Lower leg skin (tissue), 3 donors: ENCODE measurements at regions not wholly inside any gene's neighbourhood (a gene's known extent, or its start where the extent isn't known, plus 50 kb on each side); places are given as distances from the start of the nearest gene placed in this dataset.

Experiments
- POLR2A ChIP-seq, 2 donors: fragments of 450-650 bp; IDR thresholded peaks; one replicate each; pipeline ENCODE4 v1.6.1; 2016 to 2017; ENCODE audit warnings: antibody characterized with exemption in 2 of 2, mild to moderate bottlenecking in 1 of 2, moderate library complexity in 1 of 2
- TF ChIP-seq, protein P1 (sequence below), 3 donors: fragments of 450-650 bp; IDR thresholded peaks; one replicate each; pipeline ENCODE4 v1.5.1; 2016; ENCODE audit warnings: antibody characterized with exemption in 3 of 3, mild to moderate bottlenecking in 3 of 3, moderate library complexity in 2 of 3

- TF ChIP-seq POLR2A (IDR thresholded peaks at IDR 0.05): no peak
- TF ChIP-seq, protein P1, sequence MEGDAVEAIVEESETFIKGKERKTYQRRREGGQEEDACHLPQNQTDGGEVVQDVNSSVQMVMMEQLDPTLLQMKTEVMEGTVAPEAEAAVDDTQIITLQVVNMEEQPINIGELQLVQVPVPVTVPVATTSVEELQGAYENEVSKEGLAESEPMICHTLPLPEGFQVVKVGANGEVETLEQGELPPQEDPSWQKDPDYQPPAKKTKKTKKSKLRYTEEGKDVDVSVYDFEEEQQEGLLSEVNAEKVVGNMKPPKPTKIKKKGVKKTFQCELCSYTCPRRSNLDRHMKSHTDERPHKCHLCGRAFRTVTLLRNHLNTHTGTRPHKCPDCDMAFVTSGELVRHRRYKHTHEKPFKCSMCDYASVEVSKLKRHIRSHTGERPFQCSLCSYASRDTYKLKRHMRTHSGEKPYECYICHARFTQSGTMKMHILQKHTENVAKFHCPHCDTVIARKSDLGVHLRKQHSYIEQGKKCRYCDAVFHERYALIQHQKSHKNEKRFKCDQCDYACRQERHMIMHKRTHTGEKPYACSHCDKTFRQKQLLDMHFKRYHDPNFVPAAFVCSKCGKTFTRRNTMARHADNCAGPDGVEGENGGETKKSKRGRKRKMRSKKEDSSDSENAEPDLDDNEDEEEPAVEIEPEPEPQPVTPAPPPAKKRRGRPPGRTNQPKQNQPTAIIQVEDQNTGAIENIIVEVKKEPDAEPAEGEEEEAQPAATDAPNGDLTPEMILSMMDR (IDR thresholded peaks at IDR 0.05): no peak
Observed at GRCh38 chr3:110577854-110578253, 493.8 kb upstream of the NECTIN3 start.
